H1 (cell line): ENCODE measurements at regions not wholly inside any gene's neighbourhood (a gene's known extent, or its start where the extent isn't known, plus 50 kb on each side); places are given as distances from the start of the nearest gene placed in this dataset.

Experiments
- CTCF ChIA-PET: fragments of 300-600 bp; sonication (Branson Sonifier 250); formaldehyde crosslinking; loops from one replicate; lab custom pipeline; 2021; ENCODE audit not compliant: partially characterized antibody; lab: Charles Lee
- POLR2A ChIA-PET: fragments of 300-600 bp; sonication (Branson Sonifier 250); formaldehyde crosslinking; loops from one replicate; lab custom pipeline; 2021; ENCODE audit warnings: inconsistent platforms; ENCODE audit not compliant: partially characterized antibody; lab: Charles Lee
- DNase-seq, 2 experiments: peaks; one replicate each; pipeline versions ENCODE4 v3.0.0 to v3.0.0-alpha.2; 2010 to 2022; ENCODE audit warnings: low spot score in 2 of 2, low read depth in 1 of 2, mixed read lengths in 1 of 2
- FAIRE-seq: peaks from 2 replicates; lab custom pipeline; 2011; peaks lifted over from hg19 to GRCh38; lab: Jason Lieb, UNC
- H2AFZ ChIP-seq: 2 replicates; pipeline ENCODE4 v1.8.1; 2012; ENCODE audit warnings: low read length, inconsistent platforms
- H2AK5ac ChIP-seq: 2 replicates; pipeline ENCODE4 v1.6.1; 2013; ENCODE audit warnings: low read depth, low read length
- H2BK120ac ChIP-seq: replicated peaks from 2 replicates; pipeline ENCODE3; 2013; ENCODE audit warnings: low read depth, low read length, inconsistent platforms
- H2BK12ac ChIP-seq: 2 replicates; pipeline ENCODE4 v1.6.1; 2013; ENCODE audit warnings: low read depth, low read length
- H2BK15ac ChIP-seq: 2 replicates; pipeline ENCODE4 v1.6.1; 2013; ENCODE audit warnings: low read length
- H2BK20ac ChIP-seq: 2 replicates; pipeline ENCODE4 v1.6.1; 2013; ENCODE audit warnings: low read length
- H2BK5ac ChIP-seq: 2 replicates; pipeline ENCODE4 v1.6.1; 2013; ENCODE audit warnings: low read depth, low read length
- H3K14ac ChIP-seq: 2 replicates; pipeline ENCODE4 v1.6.1; 2013; ENCODE audit warnings: inconsistent platforms; ENCODE audit not compliant: insufficient read length
- H3K18ac ChIP-seq: 2 replicates; pipeline ENCODE4 v1.6.1; 2013; ENCODE audit warnings: low read length; ENCODE audit errors: extremely low read depth
- H3K23ac ChIP-seq: 2 replicates; pipeline ENCODE4 v1.6.1; 2013; ENCODE audit warnings: inconsistent platforms; ENCODE audit not compliant: insufficient read length
- H3K23me2 ChIP-seq: 2 replicates; pipeline ENCODE4 v1.6.1; 2013; ENCODE audit warnings: low read depth, low read length
- H3K27ac ChIP-seq: 2 replicates; pipeline ENCODE4 v1.6.1; 2011; ENCODE audit warnings: low read depth, low read length, inconsistent platforms
- H3K27me3 ChIP-seq, 4 experiments: replicated peaks in 1 of 4; 1 replicate in 1 of 4; 2 replicates in 3 of 4; pipeline versions ENCODE4 v1.6.1 to v1.8.1; 2011 to 2013; ENCODE audit warnings: low read length in 3 of 4, mild to moderate bottlenecking in 3 of 4, inconsistent platforms in 2 of 4, mixed read lengths in 2 of 4, moderate library complexity in 1 of 4; ENCODE audit not compliant: control insufficient read depth in 3 of 4, insufficient read depth in 3 of 4; ENCODE audit errors: extremely low read depth in 1 of 4
- H3K36me3 ChIP-seq, 4 experiments: 2 replicates each; pipeline versions ENCODE4 v1.6.1 to v1.8.1; 2011 to 2013; ENCODE audit warnings: mild to moderate bottlenecking in 4 of 4, low read length in 3 of 4, moderate library complexity in 2 of 4, control low read depth in 1 of 4, inconsistent platforms in 1 of 4; ENCODE audit not compliant: insufficient read depth in 4 of 4, control insufficient read depth in 2 of 4
- H3K4ac ChIP-seq: replicated peaks from 2 replicates; pipeline ENCODE3; 2013; ENCODE audit warnings: low read length, low read depth, mixed read lengths, inconsistent platforms; ENCODE audit not compliant: insufficient read length
- H3K4me1 ChIP-seq, 4 experiments: replicated peaks in 1 of 4; 1 replicate in 1 of 4; 2 replicates in 3 of 4; pipeline versions ENCODE4 v1.6.1 to v1.8.1; 2011 to 2013; ENCODE audit warnings: low read length in 3 of 4, inconsistent platforms in 2 of 4, mixed read lengths in 1 of 4; ENCODE audit not compliant: insufficient read depth in 4 of 4, control insufficient read depth in 3 of 4
- H3K4me2 ChIP-seq, 2 experiments: 2 replicates each; pipeline versions ENCODE4 v1.6.1 to v1.8.1; 2011 to 2013; ENCODE audit warnings: low read depth in 2 of 2, low read length in 2 of 2, control low read depth in 1 of 2, inconsistent platforms in 1 of 2, mild to moderate bottlenecking in 1 of 2; ENCODE audit not compliant: insufficient read depth in 1 of 2
- H3K4me3 ChIP-seq, 4 experiments: fragments of 200-600, 300-600 bp in 1 of 4; sonication (generic), shearing (Covaris generic), sonication (Bioruptor Twin) in 1 of 4; 2 replicates each; pipeline versions ENCODE4 v1.5.1 to v1.8.1; 2011 to 2016; ENCODE audit warnings: low read length in 4 of 4, low read depth in 3 of 4, control low read depth in 2 of 4, inconsistent platforms in 2 of 4, mild to moderate bottlenecking in 2 of 4, mixed read lengths in 1 of 4, moderate library complexity in 1 of 4; ENCODE audit not compliant: insufficient read depth in 2 of 4; ENCODE audit errors: extremely low read depth in 1 of 4
- H3K56ac ChIP-seq: replicated peaks from 2 replicates; pipeline ENCODE3; 2013; ENCODE audit warnings: low read depth, mild to moderate bottlenecking, mixed read lengths, low read length, inconsistent platforms; ENCODE audit not compliant: insufficient read length
- H3K79me1 ChIP-seq: 2 replicates; pipeline ENCODE4 v1.6.1; 2013; ENCODE audit warnings: low read depth, low read length, control low read depth
- H3K79me2 ChIP-seq, 2 experiments: 2 replicates each; pipeline versions ENCODE4 v1.6.1 to v1.8.1; 2012 to 2013; ENCODE audit warnings: low read length in 2 of 2, mild to moderate bottlenecking in 2 of 2, inconsistent platforms in 1 of 2; ENCODE audit not compliant: insufficient read depth in 2 of 2, control insufficient read depth in 1 of 2
- H3K9ac ChIP-seq, 4 experiments: replicated peaks in 1 of 4; 1 replicate in 1 of 4; 2 replicates in 3 of 4; pipeline versions ENCODE4 v1.6.1 to v1.8.1; 2011 to 2013; ENCODE audit warnings: low read depth in 3 of 4, low read length in 3 of 4, control low read depth in 2 of 4, mild to moderate bottlenecking in 2 of 4, moderate library complexity in 2 of 4, inconsistent platforms in 1 of 4; ENCODE audit errors: extremely low read depth in 1 of 4
- H3K9me3 ChIP-seq, 2 experiments: 2 replicates each; pipeline versions ENCODE4 v1.6.1 to v1.8.1; 2012 to 2013; ENCODE audit warnings: mild to moderate bottlenecking in 2 of 2, moderate library complexity in 2 of 2, control low read depth in 1 of 2, inconsistent platforms in 1 of 2, low read depth in 1 of 2, low read length in 1 of 2, mixed read lengths in 1 of 2; ENCODE audit not compliant: insufficient read depth in 2 of 2
- H4K20me1 ChIP-seq, 2 experiments: replicated peaks in 1 of 2; 2 replicates each; pipeline versions ENCODE3 to v1.8.1; 2011 to 2013; ENCODE audit warnings: inconsistent platforms in 2 of 2, low read length in 2 of 2, mild to moderate bottlenecking in 1 of 2; ENCODE audit not compliant: insufficient read depth in 2 of 2, control insufficient read depth in 1 of 2
- H4K5ac ChIP-seq: 2 replicates; pipeline ENCODE4 v1.6.1; 2013; ENCODE audit warnings: low read length, low read depth, mixed read lengths, inconsistent platforms; ENCODE audit not compliant: insufficient read length
- H4K8ac ChIP-seq: 2 replicates; pipeline ENCODE4 v1.8.0; 2013; ENCODE audit warnings: mild to moderate bottlenecking, moderate library complexity, low read length, inconsistent platforms; ENCODE audit not compliant: insufficient read depth; ENCODE audit errors: extremely low read depth
- H4K91ac ChIP-seq: replicated peaks from 2 replicates; pipeline ENCODE3; 2013; ENCODE audit warnings: low read length, mixed read lengths, inconsistent platforms; ENCODE audit not compliant: insufficient read length
- BRCA1 ChIP-seq: IDR thresholded peaks from 2 replicates; pipeline ENCODE4 v1.6.1; 2012; ENCODE audit warnings: low read depth, low read length, improper control_type of control experiment
- SAP30 ChIP-seq: fragments of 300-600 bp; sonication (generic); IDR thresholded peaks from 2 replicates; pipeline ENCODE4 v1.7.1; 2012; ENCODE audit warnings: low read length, moderate library complexity, mild to moderate bottlenecking, inconsistent platforms; ENCODE audit not compliant: insufficient read depth, insufficient replicate concordance
- WGBS, 2 experiments: shearing (Covaris generic) in 1 of 2; methylation state at CpG; one replicate each; pipeline versions ENCODE4 v1.1.6 to v1.1.7; 2013 to 2015; ENCODE audit warnings: low lambda C conversion rate in 2 of 2, mixed read lengths in 2 of 2, inconsistent platforms in 1 of 2, low coverage in 1 of 2, missing lambda C conversion rate in 1 of 2; ENCODE audit not compliant: insufficient replicate concordance in 2 of 2, insufficient coverage in 1 of 2, insufficient read length in 1 of 2; ENCODE audit errors: extremely low coverage in 1 of 2, missing lambda C conversion rate in 1 of 2; 5-methylcytosine and 5-hydroxymethylcytosine counted together

DNA sequence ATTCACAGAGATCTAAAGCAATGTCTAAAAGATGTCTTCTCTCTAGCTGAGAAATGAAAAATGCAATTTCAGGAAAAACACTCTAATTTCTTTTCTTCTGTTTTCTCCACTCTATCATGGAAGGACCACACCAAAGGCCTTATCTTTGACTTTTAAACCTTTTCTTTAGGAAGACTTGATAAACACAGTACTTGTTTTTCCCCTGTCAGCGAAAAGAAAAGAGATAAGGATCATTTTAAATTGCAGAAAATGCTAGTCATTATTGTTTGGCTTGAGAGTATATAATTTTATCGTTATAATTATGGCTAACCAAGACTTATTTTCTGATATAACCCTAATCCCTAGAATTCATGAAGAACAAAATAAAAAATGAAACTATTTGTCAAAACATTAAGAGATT lies 462.4 kb upstream of the API5 start:
- Histone ChIP-seq H3K18ac (no peak overlapping the region), H3K27me3 (no peaks in the 10 kb centered on the region), H3K9me3 (no peaks in the 10 kb centered on the region), H3K36me3 (no peaks in the 10 kb centered on the region), H3K4me3 (no peak overlapping the region)
- POLR2A ChIA-PET: no interaction called here
- DNase-seq: no peak
- TF ChIP-seq BRCA1 (no peak), SAP30 (no peak)
- TF ChIP-seq, all 59 proteins: peak for 0
- no peak overlapping the region for H4K8ac ChIP-seq
- H3K9ac ChIP-seq: no peak overlapping the region
- no peak overlapping the region for H2BK5ac ChIP-seq
- WGBS, 2 experiments: 90% methylated on average over 2 of the region's 2 CpGs; no CpG with 5 or more reads in 1 of the 2 experiments
- no peaks in the 10 kb centered on the region for H4K20me1 ChIP-seq
- no peaks in the 10 kb centered on the region; a peak in 1 of 7 replicates for H3K4me1 ChIP-seq
- no peak overlapping the region for H2BK12ac ChIP-seq
- no peaks in the 10 kb centered on the region for H3K79me2 ChIP-seq
- H3K4ac ChIP-seq: no peak overlapping the region
- no peak overlapping the region for H3K14ac ChIP-seq
- no peaks in the 10 kb centered on the region for H3K79me1 ChIP-seq
- H2AK5ac ChIP-seq: no peak overlapping the region
- CTCF ChIA-PET: no interaction called here
- H3K23ac ChIP-seq: no peak overlapping the region
- H2AFZ ChIP-seq: no peak overlapping the region
- no peak for FAIRE-seq
- H3K56ac ChIP-seq: no peak overlapping the region
- no peak overlapping the region for H2BK15ac ChIP-seq
- H4K5ac ChIP-seq: no peak overlapping the region
- no peak overlapping the region for H2BK20ac ChIP-seq
- H3K27ac ChIP-seq: no peak overlapping the region
- H3K23me2 ChIP-seq: no peaks in the 10 kb centered on the region
- no peak overlapping the region for H3K4me2 ChIP-seq
- H4K91ac ChIP-seq: no peak overlapping the region
- no peak overlapping the region for H2BK120ac ChIP-seq
